HUES48 (cell line): ENCODE measurements at regions not wholly inside any gene's neighbourhood (a gene's known extent, or its start where the extent isn't known, plus 50 kb on each side); places are given as distances from the start of the nearest gene placed in this dataset.

ENCODE experiments used
- H3K27ac ChIP-seq: one replicate; pipeline ENCODE4 v1.7.0; 2013; ENCODE audit warnings: low read depth, low read length, inconsistent platforms
- H3K27me3 ChIP-seq: 2 replicates; pipeline ENCODE4 v1.6.1; 2013; ENCODE audit warnings: mild to moderate bottlenecking, low read length; ENCODE audit not compliant: control insufficient read depth, insufficient read depth
- H3K36me3 ChIP-seq: 2 replicates; pipeline ENCODE4 v1.6.1; 2013; ENCODE audit warnings: low read length; ENCODE audit not compliant: control insufficient read depth, insufficient read depth
- H3K4me1 ChIP-seq: 2 replicates; pipeline ENCODE4 v1.6.1; 2013; ENCODE audit warnings: mild to moderate bottlenecking, low read length; ENCODE audit not compliant: control insufficient read depth, insufficient read depth
- H3K4me3 ChIP-seq: 2 replicates; pipeline ENCODE4 v1.5.1; 2013; ENCODE audit warnings: mild to moderate bottlenecking, low read depth, low read length
- H3K9ac ChIP-seq: 2 replicates; pipeline ENCODE4 v1.6.1; 2013; ENCODE audit warnings: mild to moderate bottlenecking, low read depth, low read length, moderate library complexity
- H3K9me3 ChIP-seq: 2 replicates; pipeline ENCODE4 v1.6.1; 2013; ENCODE audit warnings: low read length; ENCODE audit not compliant: control insufficient read depth, insufficient read depth

DNA sequence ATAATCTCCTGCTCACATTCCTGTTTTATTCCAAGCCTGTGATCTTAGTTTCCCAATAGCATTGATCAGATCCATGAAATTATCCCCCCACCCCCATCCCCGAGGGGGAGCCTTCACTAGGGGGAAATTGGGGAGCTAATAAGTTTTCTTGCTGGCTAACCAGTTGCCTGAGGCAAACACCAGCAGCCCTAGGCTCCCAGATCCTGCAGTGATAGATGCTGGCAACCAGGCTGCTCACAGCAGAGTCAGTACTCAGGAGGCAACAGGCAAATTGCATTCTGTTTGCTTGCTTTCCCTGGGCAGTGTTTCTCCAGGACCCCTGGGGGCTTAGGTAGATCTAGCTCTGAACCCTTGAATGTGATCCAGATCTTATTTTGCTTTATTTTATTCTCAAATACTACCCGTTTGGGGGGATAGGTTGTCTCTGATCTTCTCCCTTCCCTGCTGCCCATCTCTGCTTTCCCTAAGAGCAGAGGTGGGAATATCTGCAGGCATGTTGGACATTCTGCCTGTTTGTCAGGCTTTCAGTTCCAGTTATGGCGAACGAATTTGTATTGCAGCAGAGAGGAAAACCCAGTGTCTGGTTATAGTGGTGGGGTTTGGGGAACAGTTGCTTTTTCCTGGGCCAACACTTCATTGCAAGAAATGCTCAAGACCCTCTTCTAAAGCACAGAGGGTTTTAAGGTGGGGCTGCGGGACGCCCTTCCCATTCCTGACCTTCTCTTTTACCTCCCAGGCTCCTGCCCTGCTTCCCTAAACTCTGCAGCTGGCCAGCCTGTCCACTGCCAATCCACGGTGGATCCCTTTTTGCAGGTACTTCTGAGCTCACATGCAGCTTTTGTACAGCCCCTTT is 289.8 kb upstream of the PLXNA2 start:
- H3K27ac ChIP-seq: no peak overlapping the region
- H3K36me3 ChIP-seq: no peaks in the 10 kb centered on the region
- H3K4me3 ChIP-seq: no peak overlapping the region
- no peak overlapping the region for H3K9ac ChIP-seq
- 0 out of 2 replicates have a peak, but pooled peaks cover 9% of the 10 kb centered on the region for H3K4me1 ChIP-seq
- no peaks in the 10 kb centered on the region for H3K27me3 ChIP-seq
- H3K9me3 ChIP-seq: no peaks in the 10 kb centered on the region

DNA sequence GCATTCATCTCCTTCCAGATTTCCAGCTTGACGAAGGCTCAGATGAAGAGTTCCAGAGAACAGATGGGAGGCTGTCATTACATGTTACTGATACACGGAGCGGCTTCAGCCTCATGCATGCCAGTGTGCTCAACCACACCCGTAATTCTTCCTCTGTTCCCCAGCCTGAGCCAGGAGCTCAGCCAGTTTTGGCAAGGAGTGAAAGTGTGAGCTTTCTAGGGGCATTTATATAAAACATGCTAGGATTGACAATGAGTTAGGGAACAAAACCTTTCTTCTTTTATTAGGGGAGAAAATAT is 290.4 kb upstream of the PLXNA2 start:
- Histone ChIP-seq H3K27me3 (no peaks in the 10 kb centered on the region), H3K9ac (no peak overlapping the region), H3K36me3 (no peaks in the 10 kb centered on the region), H3K4me3 (no peak overlapping the region), H3K9me3 (no peaks in the 10 kb centered on the region), H3K4me1 (0 out of 2 replicates have a peak, but pooled peaks cover 9% of the 10 kb centered on the region), H3K27ac (no peak overlapping the region)

GRCh38 chr1:208534979-208535378 is 290.8 kb upstream of the PLXNA2 start:
- no peaks in the 10 kb centered on the region for H3K9me3 ChIP-seq
- H3K4me3 ChIP-seq: no peak overlapping the region
- no peaks in the 10 kb centered on the region for H3K27me3 ChIP-seq
- H3K4me1 ChIP-seq: 0 out of 2 replicates have a peak, but pooled peaks cover 9% of the 10 kb centered on the region
- H3K9ac ChIP-seq: no peak overlapping the region
- H3K27ac ChIP-seq: no peak overlapping the region
- H3K36me3 ChIP-seq: no peaks in the 10 kb centered on the region

DNA sequence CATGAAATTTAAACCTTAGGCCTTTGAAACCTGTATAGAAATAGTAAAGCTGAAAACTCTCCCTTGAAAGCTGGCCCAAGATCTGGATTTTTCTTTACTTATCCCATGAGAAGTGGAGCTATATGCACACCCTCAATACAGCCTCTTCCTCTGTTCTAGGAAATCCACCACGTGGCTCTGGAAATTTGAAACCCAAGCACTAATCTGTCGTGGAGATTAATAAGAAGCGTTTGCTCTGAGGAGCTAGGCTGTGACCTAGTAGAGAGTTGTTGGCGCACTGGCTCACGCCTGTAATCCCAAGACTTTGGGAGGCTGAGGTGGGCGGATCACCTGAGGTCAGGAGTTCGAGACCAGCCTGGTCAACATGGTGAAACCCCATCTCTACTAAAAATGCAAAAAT is 291.3 kb upstream of the PLXNA2 start:
- no peaks in the 10 kb centered on the region for H3K36me3 ChIP-seq
- no peaks in the 10 kb centered on the region for H3K27me3 ChIP-seq
- H3K27ac ChIP-seq: no peak overlapping the region
- 0 out of 2 replicates have a peak, but pooled peaks cover 9% of the 10 kb centered on the region for H3K4me1 ChIP-seq
- H3K9me3 ChIP-seq: no peaks in the 10 kb centered on the region
- H3K4me3 ChIP-seq: no peak overlapping the region
- no peak overlapping the region for H3K9ac ChIP-seq

DNA sequence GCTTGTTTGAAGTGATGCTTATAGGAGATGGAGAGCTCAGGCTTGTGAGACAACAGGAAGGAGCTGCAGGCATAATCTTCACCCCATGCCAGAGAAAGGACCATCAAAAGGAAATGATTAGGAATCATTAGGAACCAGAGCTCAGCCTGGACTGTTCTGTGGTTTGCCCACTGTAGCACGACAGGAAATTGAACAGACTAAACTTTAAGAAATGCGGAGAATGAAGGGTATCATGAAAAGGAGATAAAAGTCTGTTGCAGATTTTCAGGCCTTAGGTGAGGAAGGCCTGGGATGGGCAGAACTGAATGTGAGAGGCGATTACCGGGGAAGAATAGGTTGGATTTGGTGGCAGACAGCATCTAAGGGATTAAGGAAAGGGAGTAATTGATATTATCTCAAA is 292.0 kb upstream of the PLXNA2 start:
- no peak overlapping the region for H3K27ac ChIP-seq
- H3K9me3 ChIP-seq: no peaks in the 10 kb centered on the region
- no peak overlapping the region for H3K9ac ChIP-seq
- H3K4me1 ChIP-seq: 0 out of 2 replicates have a peak, but pooled peaks cover 9% of the 10 kb centered on the region
- H3K27me3 ChIP-seq: no peaks in the 10 kb centered on the region
- H3K4me3 ChIP-seq: no peak overlapping the region
- H3K36me3 ChIP-seq: no peaks in the 10 kb centered on the region

DNA sequence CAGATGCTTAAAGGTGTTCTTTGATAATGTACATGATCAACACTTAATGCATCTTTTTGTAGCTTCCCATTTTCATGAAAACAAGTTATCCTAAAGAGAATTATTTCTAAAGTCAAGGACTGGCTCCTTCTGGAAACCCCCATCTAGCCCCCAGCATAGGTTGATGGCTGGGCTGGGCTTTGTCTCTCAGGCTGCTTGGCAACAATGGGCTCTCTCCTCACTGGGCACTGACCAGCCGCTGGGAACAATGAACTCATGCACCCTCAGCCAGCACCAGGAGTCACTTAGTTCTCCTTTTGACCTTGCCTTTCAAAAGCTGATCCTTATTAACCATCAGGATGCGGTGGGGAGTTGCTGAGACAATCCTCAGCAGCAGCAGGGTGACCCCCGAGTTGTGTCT is 293.0 kb upstream of the PLXNA2 start:
- Histone ChIP-seq H3K27ac (no peak overlapping the region), H3K9ac (no peak overlapping the region)

GRCh38 chr1:208538078-208538477 is 293.9 kb upstream of the PLXNA2 start:
- no peaks in the 10 kb centered on the region for H3K9me3 ChIP-seq
- H3K36me3 ChIP-seq: no peaks in the 10 kb centered on the region
- H3K4me1 ChIP-seq: 0 out of 2 replicates have a peak, but pooled peaks cover 9% of the 10 kb centered on the region
- no peaks in the 10 kb centered on the region for H3K27me3 ChIP-seq
- H3K9ac ChIP-seq: no peak overlapping the region
- no peak overlapping the region for H3K27ac ChIP-seq
- H3K4me3 ChIP-seq: no peak overlapping the region

More for the DNA sequence above, 293.0 kb upstream of the PLXNA2 start:
- no peaks in the 10 kb centered on the region for H3K9me3 ChIP-seq
- H3K4me3 ChIP-seq: no peak overlapping the region
- no peaks in the 10 kb centered on the region for H3K27me3 ChIP-seq
- H3K36me3 ChIP-seq: no peaks in the 10 kb centered on the region
- H3K4me1 ChIP-seq: 0 out of 2 replicates have a peak, but pooled peaks cover 9% of the 10 kb centered on the region

- 0 out of 2 replicates have a peak, but pooled peaks cover 9% of the 10 kb centered on the region for H3K4me1 ChIP-seq
- H3K9ac ChIP-seq: no peak overlapping the region
- no peaks in the 10 kb centered on the region for H3K9me3 ChIP-seq
- H3K27me3 ChIP-seq: no peaks in the 10 kb centered on the region
- no peak overlapping the region for H3K27ac ChIP-seq
- H3K4me3 ChIP-seq: no peak overlapping the region
- no peaks in the 10 kb centered on the region for H3K36me3 ChIP-seq
Observed at GRCh38 chr1:208538587-208538986, 294.4 kb upstream of the PLXNA2 start.

GRCh38 chr1:208540724-208541123 is 296.5 kb upstream of the PLXNA2 start:
- Histone ChIP-seq H3K9ac (no peak overlapping the region), H3K27me3 (no peaks in the 10 kb centered on the region), H3K4me3 (no peak overlapping the region), H3K4me1 (0 out of 2 replicates have a peak, but pooled peaks cover 9% of the 10 kb centered on the region), H3K27ac (no peak overlapping the region), H3K9me3 (no peaks in the 10 kb centered on the region), H3K36me3 (no peaks in the 10 kb centered on the region)

- no peaks in the 10 kb centered on the region for H3K27me3 ChIP-seq
- no peak overlapping the region for H3K9ac ChIP-seq
- H3K27ac ChIP-seq: no peak overlapping the region
- H3K4me3 ChIP-seq: no peak overlapping the region
- H3K36me3 ChIP-seq: no peaks in the 10 kb centered on the region
- 0 out of 2 replicates have a peak, but pooled peaks cover 9% of the 10 kb centered on the region for H3K4me1 ChIP-seq
- no peaks in the 10 kb centered on the region for H3K9me3 ChIP-seq
Observed at GRCh38 chr1:208541225-208541855, 297.2 kb upstream of the PLXNA2 start.

DNA sequence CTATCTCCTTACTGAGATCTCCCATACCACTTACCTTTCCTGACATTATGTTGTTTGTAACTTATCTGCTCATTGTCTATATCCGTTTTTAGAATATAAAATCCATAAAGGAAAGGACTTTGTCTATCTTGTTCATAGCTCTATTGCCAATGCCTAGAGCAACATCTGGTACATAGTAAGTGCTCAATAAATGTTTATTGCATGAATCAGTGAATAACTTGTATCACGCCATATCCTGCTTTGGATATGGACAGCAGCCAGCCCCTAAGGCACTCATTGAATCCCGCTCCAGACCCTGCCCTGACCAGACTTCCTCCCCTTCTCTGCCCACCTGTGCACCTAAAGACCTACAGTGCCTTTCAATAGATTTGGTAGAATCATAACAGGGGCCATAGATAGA is 298.1 kb upstream of the PLXNA2 start:
- Histone ChIP-seq H3K4me1 (0 out of 2 replicates have a peak, but pooled peaks cover 1% of the 10 kb centered on the region), H3K9me3 (no peaks in the 10 kb centered on the region), H3K4me3 (no peak overlapping the region), H3K9ac (no peak overlapping the region), H3K27me3 (no peaks in the 10 kb centered on the region), H3K36me3 (no peaks in the 10 kb centered on the region), H3K27ac (no peak overlapping the region)
